BLaER1 treated with 17β-estradiol and CSF1 and Interleukin-3, amounts not matched to agents 10 nM and 100 nM (cell line): ENCODE measurements at regions not wholly inside any gene's neighbourhood (a gene's known extent, or its start where the extent isn't known, plus 50 kb on each side); places are given as distances from the start of the nearest gene placed in this dataset.

Experiments used
- H3K27ac ChIP-seq, 11 experiments: shearing (Covaris generic); formaldehyde crosslinking; 2 replicates each; pipeline ENCODE4 v1.8.1; 2022
- H3K27me3 ChIP-seq, 11 experiments: shearing (Covaris generic); formaldehyde crosslinking; 2 replicates each; pipeline ENCODE4 v1.8.1; 2022
- H3K36me3 ChIP-seq, 11 experiments: shearing (Covaris generic); formaldehyde crosslinking; 2 replicates each; pipeline ENCODE4 v1.8.1; 2022
- H3K4me1 ChIP-seq, 10 experiments: shearing (Covaris generic); formaldehyde crosslinking; 2 replicates each; pipeline ENCODE4 v1.8.1; 2022
- H3K4me2 ChIP-seq, 11 experiments: shearing (Covaris generic); formaldehyde crosslinking; 2 replicates each; pipeline ENCODE4 v1.8.1; 2022
- H3K4me3 ChIP-seq, 10 experiments: shearing (Covaris generic); formaldehyde crosslinking; 2 replicates each; pipeline ENCODE4 v1.8.1; 2022
- H3K9ac ChIP-seq, 11 experiments: shearing (Covaris generic); formaldehyde crosslinking; 2 replicates each; pipeline ENCODE4 v1.8.1; 2022
- H3K9me3 ChIP-seq, 11 experiments: shearing (Covaris generic); formaldehyde crosslinking; replicated peaks in 1 of 11; 2 replicates each; pipeline ENCODE4 v1.8.1; 2022
- H4K20me1 ChIP-seq, 11 experiments: shearing (Covaris generic); formaldehyde crosslinking; 2 replicates each; pipeline ENCODE4 v1.8.1; 2022
- Cebpa-rat ChIP-seq, 11 experiments: shearing (Covaris generic); IDR thresholded peaks; 2 replicates each; pipeline ENCODE4 v1.8.1; 2022

GRCh38 chr2:173770947-173771678 lies 194.1 kb downstream of the SP3 start:
- peaks cover 0 to 26% (median 0%) of the 10 kb centered on the region in 11 experiments; a peak in 6 of 22 replicates for H3K27me3 ChIP-seq

GRCh38 chr2:173772205-173772604 lies 193.0 kb downstream of the SP3 start:
- no peak overlapping the region for H3K27ac ChIP-seq
- H4K20me1 ChIP-seq = no peaks in the 10 kb centered on the region
- H3K4me3 ChIP-seq = no peak overlapping the region
- H3K36me3 ChIP-seq = no peaks in the 10 kb centered on the region
- 0 out of 22 replicates have a peak, but pooled peaks cover 0 to 7% (median 0%) of the 10 kb centered on the region in 11 experiments for H3K9me3 ChIP-seq
- peaks cover 0 to 17% (median 0%) of the 10 kb centered on the region in 11 experiments; a peak in 6 of 22 replicates for H3K27me3 ChIP-seq
- H3K9ac ChIP-seq = no peak overlapping the region
- H3K4me1 ChIP-seq = no peaks in the 10 kb centered on the region
- TF ChIP-seq Cebpa-rat (IDR thresholded peaks at IDR 0.05) = peak in 3 of 11 experiments; percentile 10 to 78 (median 49); a peak in 4 of 22 replicates
- no peak overlapping the region for H3K4me2 ChIP-seq

More at GRCh38 chr2:173770947-173771678, 194.1 kb downstream of the SP3 start:
- Histone ChIP-seq H3K9me3 (0 out of 22 replicates have a peak, but pooled peaks cover 0 to 7% (median 0%) of the 10 kb centered on the region in 11 experiments), H3K4me1 (peaks cover 0 to 9% (median 6%) of the 10 kb centered on the region in 10 experiments; a peak in 10 of 20 replicates), H3K9ac (no peak overlapping the region), H3K27ac (no peak overlapping the region), H3K4me2 (no peak overlapping the region), H3K4me3 (no peak overlapping the region), H3K36me3 (no peaks in the 10 kb centered on the region), H4K20me1 (no peaks in the 10 kb centered on the region)
- TF ChIP-seq Cebpa-rat (IDR thresholded peaks at IDR 0.05) = no peak

- TF ChIP-seq Cebpa-rat (IDR thresholded peaks at IDR 0.05) = no peak
- Histone ChIP-seq H3K4me2 (no peak overlapping the region), H4K20me1 (no peaks in the 10 kb centered on the region), H3K9me3 (0 out of 22 replicates have a peak, but pooled peaks cover 0 to 5% (median 0%) of the 10 kb centered on the region in 11 experiments), H3K27me3 (peaks cover 0 to 12% (median 0%) of the 10 kb centered on the region in 11 experiments; a peak in 3 of 22 replicates), H3K27ac (no peak overlapping the region), H3K4me1 (no peaks in the 10 kb centered on the region), H3K9ac (no peak overlapping the region), H3K36me3 (no peaks in the 10 kb centered on the region), H3K4me3 (no peak overlapping the region)
Observed at GRCh38 chr2:173773076-173773475, 192.1 kb downstream of the SP3 start.

GRCh38 chr2:173775440-173775839 lies 189.7 kb downstream of the SP3 start:
- Histone ChIP-seq H3K36me3 (no peaks in the 10 kb centered on the region), H3K9me3 (peaks cover 0 to 6% (median 0%) of the 10 kb centered on the region in 11 experiments; a peak in 2 of 22 replicates), H3K27me3 (peaks cover 0 to 12% (median 0%) of the 10 kb centered on the region in 11 experiments; a peak in 2 of 22 replicates), H4K20me1 (no peaks in the 10 kb centered on the region), H3K9ac (no peak overlapping the region), H3K4me3 (no peak overlapping the region), H3K4me2 (no peak overlapping the region), H3K27ac (no peak overlapping the region), H3K4me1 (no peaks in the 10 kb centered on the region)
- TF ChIP-seq Cebpa-rat (IDR thresholded peaks at IDR 0.05) = no peak

- H3K27me3 ChIP-seq = no peaks in the 10 kb centered on the region
Observed at GRCh38 chr2:173782681-173783080, 182.5 kb downstream of the SP3 start.

GRCh38 chr2:173783382-173783781 lies 181.8 kb downstream of the SP3 start:
- Histone ChIP-seq H3K4me3 (no peak overlapping the region), H3K27me3 (no peaks in the 10 kb centered on the region), H3K9ac (no peak overlapping the region), H3K4me2 (peak overlapping the region in 1 of 11 experiments; percentile 31; a peak in 1 of 22 replicates), H4K20me1 (no peaks in the 10 kb centered on the region), H3K27ac (no peak overlapping the region), H3K9me3 (peaks cover 0 to 11% (median 0%) of the 10 kb centered on the region in 11 experiments; a peak in 3 of 22 replicates), H3K36me3 (no peaks in the 10 kb centered on the region), H3K4me1 (peaks cover 0 to 8% (median 0%) of the 10 kb centered on the region in 10 experiments; a peak in 3 of 20 replicates)
- no peak for TF ChIP-seq Cebpa-rat (IDR thresholded peaks at IDR 0.05)

More at GRCh38 chr2:173782681-173783080, 182.5 kb downstream of the SP3 start:
- no peak overlapping the region for H3K9ac ChIP-seq
- no peak overlapping the region for H3K27ac ChIP-seq
- no peak for TF ChIP-seq Cebpa-rat (IDR thresholded peaks at IDR 0.05)
- no peak overlapping the region for H3K4me3 ChIP-seq
- H4K20me1 ChIP-seq = no peaks in the 10 kb centered on the region
- peaks cover 0 to 8% (median 0%) of the 10 kb centered on the region in 10 experiments; a peak in 3 of 20 replicates for H3K4me1 ChIP-seq
- H3K4me2 ChIP-seq = peak overlapping the region in 2 of 11 experiments; percentile 6 to 31; a peak in 1 of 22 replicates
- H3K9me3 ChIP-seq = peaks cover 0 to 11% (median 0%) of the 10 kb centered on the region in 11 experiments; a peak in 3 of 22 replicates
- no peaks in the 10 kb centered on the region for H3K36me3 ChIP-seq

- H3K4me2 ChIP-seq = no peak overlapping the region
- peaks cover 0 to 6% (median 0%) of the 10 kb centered on the region in 11 experiments; a peak in 5 of 22 replicates for H3K9me3 ChIP-seq
- no peaks in the 10 kb centered on the region for H3K27me3 ChIP-seq
- no peak for TF ChIP-seq Cebpa-rat (IDR thresholded peaks at IDR 0.05)
- no peaks in the 10 kb centered on the region for H4K20me1 ChIP-seq
- H3K4me1 ChIP-seq = peaks cover 0 to 9% (median 0%) of the 10 kb centered on the region in 10 experiments; a peak in 7 of 20 replicates
- H3K4me3 ChIP-seq = no peak overlapping the region
- no peak overlapping the region for H3K9ac ChIP-seq
- H3K36me3 ChIP-seq = no peaks in the 10 kb centered on the region
- H3K27ac ChIP-seq = no peak overlapping the region
Observed at GRCh38 chr2:173785813-173786212, 179.4 kb downstream of the SP3 start.

- H4K20me1 ChIP-seq = no peaks in the 10 kb centered on the region
- no peak for TF ChIP-seq Cebpa-rat (IDR thresholded peaks at IDR 0.05)
Observed at GRCh38 chr2:173791502-173791901, 173.7 kb downstream of the SP3 start.

GRCh38 chr2:173792166-173792565 lies 173.0 kb downstream of the SP3 start:
- H3K36me3 ChIP-seq = no peaks in the 10 kb centered on the region
- H3K27me3 ChIP-seq = no peaks in the 10 kb centered on the region
- peak overlapping the region in 7 of 11 experiments; percentile 46 to 72 (median 54); a peak in 7 of 22 replicates for H3K4me2 ChIP-seq
- no peaks in the 10 kb centered on the region for H4K20me1 ChIP-seq
- no peak overlapping the region for H3K4me3 ChIP-seq
- no peak for TF ChIP-seq Cebpa-rat (IDR thresholded peaks at IDR 0.05)
- H3K4me1 ChIP-seq = peaks cover 8 to 14% (median 11%) of the 10 kb centered on the region in 10 experiments
- no peak overlapping the region for H3K27ac ChIP-seq
- peaks cover 0 to 6% (median 0%) of the 10 kb centered on the region in 11 experiments; a peak in 2 of 22 replicates for H3K9me3 ChIP-seq
- H3K9ac ChIP-seq = no peak overlapping the region

More at GRCh38 chr2:173791502-173791901, 173.7 kb downstream of the SP3 start:
- Histone ChIP-seq H3K27ac (no peak overlapping the region), H3K36me3 (no peaks in the 10 kb centered on the region), H3K9me3 (peaks cover 0 to 6% (median 0%) of the 10 kb centered on the region in 11 experiments; a peak in 2 of 22 replicates), H3K4me1 (peaks cover 8 to 14% (median 11%) of the 10 kb centered on the region in 10 experiments), H3K4me3 (no peak overlapping the region), H3K4me2 (peak overlapping the region; percentile 33 to 72 (median 54); a peak in 20 of 22 replicates), H3K9ac (no peak overlapping the region), H3K27me3 (no peaks in the 10 kb centered on the region)
